GM19193 (cell line): ENCODE measurements at regions not wholly inside any gene's neighbourhood (a gene's known extent, or its start where the extent isn't known, plus 50 kb on each side); places are given as distances from the start of the nearest gene placed in this dataset.

Source experiments
- POLR2A ChIP-seq: IDR thresholded peaks from 4 replicates; pipeline ENCODE4 v1.6.1; 2011; ENCODE audit not compliant: insufficient read depth, insufficient read length; ENCODE audit errors: extremely low read depth

DNA sequence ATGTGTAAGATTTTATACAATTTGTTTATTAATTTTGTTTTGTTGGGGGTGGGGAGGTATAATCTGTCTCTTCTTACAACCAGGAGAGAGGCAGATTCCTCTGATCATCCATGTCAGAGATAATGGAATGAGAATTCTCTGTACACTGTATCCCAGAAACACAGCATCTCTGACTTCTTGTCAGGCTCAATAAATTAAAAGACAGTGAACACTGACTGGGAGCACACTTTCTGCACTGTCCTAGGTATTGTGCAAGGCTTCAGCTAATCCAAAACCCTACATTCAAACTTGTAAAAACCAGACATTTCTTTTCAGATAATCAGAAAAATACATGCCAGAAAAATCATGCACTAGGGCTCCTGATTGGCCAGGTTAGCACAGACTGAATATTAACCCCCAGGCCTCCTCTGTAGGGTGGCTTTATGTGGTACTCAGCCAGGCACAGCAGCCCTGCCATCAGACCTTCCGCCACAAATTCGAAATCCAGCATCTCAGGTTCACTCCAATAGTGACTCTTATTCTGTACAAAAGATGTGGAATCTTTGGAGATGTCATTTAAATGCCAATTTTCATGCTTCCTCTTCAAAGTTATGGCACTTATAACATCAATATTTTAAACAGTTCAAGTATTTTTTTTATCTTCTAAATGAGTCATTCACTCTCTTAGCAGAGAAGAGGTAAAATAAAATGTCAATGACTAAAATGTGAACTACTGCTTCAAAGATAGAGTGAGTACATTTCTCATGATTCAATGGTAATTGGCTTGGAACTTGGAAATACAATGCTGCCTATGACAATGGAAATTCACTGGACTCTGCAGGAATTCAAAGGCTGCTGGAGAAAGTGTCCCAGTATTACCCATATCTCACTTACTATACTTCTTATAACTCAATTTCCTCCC, 211.5 kb downstream of the KLF12 start:
- no peak for TF ChIP-seq POLR2A

DNA sequence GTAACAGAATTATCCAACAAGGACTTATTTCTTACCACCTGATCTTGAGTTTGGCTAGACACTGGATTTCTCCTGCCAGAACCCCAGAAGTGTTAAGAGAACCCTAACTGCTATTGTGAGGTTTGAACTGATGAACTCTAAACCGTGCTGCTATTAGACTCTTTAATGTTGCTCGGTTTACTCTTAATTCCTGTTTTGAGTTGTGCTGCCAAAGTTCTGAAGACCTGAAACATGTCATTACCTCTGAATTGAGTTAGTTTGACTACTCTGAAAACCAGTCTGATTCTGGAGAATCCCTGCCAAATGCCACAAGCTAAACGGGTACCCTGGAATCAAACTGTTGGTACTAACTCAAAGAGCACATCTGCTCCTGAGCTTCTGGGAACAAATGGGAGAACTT, 215.5 kb downstream of the KLF12 start:
- TF ChIP-seq POLR2A: no peak

DNA sequence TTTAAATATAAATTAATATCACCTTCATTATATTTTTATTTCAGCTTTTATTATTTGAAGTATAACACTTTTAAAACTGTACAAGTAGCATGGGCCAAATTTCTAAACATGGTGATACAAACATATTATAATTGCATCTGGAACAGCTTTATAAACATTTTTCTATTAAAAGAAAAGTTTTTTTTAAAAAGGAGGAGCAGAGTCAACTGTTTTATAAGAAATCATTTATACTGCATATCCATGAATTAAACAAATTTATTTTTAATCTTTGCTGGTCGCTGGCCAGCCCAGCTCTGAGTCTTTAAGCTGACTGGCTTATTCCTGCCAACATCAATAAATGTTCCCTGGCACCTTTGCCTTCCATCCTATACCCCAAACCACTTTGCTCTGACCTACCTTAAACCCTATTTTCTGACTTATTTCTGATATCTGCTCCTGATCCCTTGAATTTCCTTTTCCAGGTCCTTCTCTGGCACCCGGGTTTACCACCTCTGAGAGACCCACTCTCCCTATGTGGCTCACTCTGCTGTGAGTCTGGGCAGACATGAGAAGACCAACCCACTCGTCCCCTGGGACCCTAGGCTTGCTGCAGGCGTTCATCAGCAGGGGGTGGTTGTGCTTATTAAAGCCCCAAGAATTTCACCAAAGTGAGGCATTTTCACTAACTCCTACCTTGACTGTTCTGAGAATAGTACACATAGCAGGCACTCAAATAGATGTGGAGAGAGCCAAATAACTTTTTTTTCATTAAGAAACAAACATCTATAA, 220.3 kb downstream of the KLF12 start:
- no peak for TF ChIP-seq POLR2A

DNA sequence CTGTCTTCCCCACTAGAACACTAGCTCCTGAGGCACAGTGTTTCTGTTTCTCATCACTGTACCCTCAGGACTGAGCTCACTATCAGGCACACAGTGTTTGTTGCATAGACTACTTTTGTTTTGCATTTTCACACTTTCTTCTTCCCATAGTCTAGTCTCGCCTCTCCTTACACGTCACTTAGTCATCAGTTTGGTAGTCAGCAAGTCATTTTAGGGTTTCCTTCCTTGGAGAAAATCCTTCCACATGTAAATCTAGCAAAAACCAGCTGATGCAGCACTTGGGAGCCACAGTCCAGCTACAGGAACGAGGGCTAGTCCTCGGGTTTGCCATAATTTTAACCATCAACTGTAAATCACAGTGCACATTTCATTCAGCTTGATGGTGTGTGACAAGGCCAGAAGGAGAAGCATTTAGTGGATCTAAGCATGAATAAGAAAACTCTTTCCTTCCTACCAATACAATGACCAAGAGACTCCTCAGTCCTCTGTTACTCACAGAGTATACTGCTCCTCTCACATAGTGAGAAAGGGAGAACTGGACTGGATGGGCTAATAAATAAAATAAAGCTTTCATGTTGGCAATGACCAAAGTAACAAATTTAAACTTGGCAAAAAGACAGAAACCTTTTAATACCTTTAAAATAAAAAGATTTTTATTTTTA, 221.0 kb downstream of the KLF12 start:
- no peak for TF ChIP-seq POLR2A

DNA sequence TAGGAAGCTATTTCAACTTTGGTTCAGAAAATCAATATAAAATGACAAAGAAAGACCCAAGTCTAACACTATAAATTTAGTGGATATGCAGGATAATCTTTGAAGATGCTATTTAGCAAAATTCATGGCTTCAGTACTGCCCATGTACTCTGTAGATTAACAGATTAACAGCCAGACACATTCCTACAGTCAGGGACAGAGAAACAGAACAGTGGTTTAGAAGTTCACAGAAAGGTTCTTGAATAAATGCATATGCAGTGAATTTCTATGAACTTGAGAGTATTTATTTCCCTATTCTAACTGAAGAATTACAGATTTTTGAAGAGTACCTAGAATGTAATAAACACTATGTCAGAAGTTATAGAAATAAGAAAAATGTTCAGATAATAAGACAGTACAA, 222.8 kb downstream of the KLF12 start:
- no peak for TF ChIP-seq POLR2A

DNA sequence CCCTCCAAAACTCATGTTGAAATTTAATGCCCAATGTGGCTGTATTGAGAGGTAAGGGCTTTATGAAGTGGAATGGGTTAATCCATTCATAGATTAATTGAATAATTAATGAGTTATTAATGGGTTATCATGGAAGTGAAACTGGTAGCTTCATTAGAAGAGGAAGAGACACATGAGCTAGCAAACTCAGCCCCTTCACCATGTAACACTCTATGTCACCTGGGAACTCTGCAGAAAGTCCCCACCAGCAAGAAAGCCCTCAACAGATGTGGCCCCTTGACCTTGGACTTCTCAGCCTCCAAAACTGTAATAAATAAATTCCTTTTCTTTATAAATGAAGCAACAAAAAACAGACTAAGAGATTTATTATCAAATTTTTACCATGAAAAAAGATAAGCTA, 223.5 kb downstream of the KLF12 start:
- TF ChIP-seq POLR2A: no peak

DNA sequence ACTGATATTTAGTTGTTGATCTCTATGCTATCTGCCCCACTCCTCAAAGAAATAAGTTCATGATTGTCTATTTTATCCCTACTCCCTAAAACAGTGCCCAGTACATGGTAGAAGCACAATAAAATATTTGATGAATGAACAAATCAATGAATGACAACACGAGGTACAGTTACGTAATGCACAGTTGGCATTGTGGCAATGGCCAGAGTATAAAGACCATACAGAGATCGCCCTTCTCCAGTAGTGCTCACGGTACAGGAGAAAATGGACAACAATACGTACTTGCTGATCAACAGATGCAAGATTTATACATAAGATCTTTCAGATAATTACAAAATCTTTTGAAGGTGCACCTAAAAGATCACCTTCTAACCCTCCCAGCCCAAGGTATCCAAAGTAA, 225.4 kb downstream of the KLF12 start:
- no peak for TF ChIP-seq POLR2A

DNA sequence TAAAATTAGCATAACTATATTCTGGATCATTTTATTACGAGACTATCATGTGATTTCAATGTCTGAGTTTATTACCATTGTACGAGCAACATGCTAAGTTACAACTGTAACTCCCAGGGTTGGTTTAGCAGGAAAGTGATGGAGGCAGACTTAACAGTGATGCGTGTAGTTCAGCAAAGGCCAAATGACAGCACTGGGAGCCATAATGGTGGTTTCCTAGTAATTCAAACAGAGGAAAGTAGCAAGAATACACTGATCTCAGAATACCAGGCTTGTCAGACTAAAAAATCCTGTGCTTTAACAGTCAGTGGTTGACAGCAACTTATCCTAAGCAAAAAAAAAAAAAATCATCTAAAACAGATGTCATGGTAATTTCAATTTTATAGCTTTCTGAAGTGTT, 229.6 kb downstream of the KLF12 start:
- TF ChIP-seq POLR2A: no peak

DNA sequence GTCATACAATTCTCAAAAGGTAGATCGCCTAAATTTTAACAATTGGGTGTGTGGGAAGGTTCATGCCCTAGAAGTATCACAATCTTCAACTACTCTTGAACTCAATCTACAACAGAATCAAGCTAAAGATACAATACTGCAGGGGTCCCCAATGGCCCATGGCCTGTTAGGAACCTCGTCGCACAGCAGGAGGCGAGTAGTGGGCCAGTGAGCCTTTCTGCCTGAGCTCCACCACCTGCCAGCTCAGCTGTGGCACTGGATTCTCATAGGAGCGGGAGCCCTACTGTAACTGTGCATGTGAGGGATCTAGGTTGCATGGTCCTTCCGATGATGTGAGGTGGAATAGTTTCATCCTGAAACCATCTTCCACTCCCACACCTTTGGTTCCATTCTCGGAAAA, 230.6 kb downstream of the KLF12 start:
- no peak for TF ChIP-seq POLR2A

DNA sequence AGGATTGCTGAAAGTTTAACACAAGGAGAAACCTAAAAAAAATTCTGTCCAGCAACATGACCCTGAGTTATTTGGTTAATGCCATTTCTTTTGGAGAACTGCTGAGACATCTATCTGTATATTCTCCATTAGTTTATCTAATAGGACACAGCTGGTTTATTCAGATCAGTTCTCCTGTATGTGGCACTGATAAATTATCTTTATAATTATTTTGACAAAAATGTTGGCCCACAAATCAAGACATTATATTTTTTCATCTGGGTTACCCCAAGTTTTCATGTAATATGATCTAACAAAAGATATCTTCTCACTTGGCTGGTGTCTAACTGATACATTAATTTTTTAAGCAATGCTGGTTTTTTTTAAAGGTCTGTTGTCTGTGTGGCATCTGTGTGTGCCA, 231.4 kb downstream of the KLF12 start:
- TF ChIP-seq POLR2A: no peak

DNA sequence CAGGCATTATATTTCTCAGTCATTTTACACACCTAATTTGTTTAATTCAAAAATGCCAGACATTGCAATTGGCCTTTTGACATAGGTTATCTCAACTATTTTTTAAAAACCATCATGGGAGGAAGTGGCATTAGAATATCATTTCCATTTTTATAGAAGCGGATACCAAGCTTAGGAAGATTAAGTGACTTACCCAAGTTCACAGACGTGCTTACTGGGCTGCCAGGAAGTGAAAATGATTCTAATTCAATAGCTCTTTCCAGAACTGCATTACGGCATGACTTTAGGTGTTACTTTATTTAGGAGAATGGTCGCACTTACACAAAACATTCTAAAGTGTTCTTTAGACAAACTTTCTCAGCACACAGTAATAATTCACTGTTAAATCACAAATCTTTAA, 231.9 kb downstream of the KLF12 start:
- TF ChIP-seq POLR2A: no peak

DNA sequence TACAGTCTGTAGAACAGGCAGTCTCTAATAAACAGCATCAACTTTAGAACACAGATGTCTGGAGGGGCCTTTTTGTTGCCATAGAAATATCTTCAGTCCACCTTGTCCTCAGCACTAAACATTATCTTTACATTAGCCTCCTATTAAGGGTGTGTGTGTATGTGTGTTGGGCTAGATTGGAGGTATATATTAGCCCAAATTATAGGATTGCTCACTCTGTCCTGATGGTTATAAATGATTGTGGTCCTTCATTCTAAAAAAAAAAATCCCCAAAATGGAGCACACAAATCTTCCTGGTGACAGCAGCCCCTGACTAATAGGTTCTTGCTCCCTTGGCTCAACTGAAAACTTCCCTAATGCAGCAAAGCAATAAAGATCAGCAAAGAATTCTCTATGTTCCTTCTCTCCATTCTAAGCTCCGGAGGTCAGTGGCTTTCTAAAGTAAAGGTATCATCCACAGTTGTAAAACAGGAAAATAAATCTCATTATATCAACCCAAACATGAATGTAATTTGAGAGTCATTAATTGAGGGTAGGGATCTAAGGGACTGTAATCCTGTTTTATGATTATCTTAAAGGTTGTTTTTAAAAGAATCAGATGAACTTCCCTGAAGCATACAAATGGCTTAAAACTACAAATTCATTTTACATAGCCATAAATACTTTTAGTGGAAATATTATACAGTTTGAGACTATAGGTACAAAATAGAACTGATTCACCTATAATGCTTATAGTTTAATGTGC, 232.7 kb downstream of the KLF12 start:
- no peak for TF ChIP-seq POLR2A

DNA sequence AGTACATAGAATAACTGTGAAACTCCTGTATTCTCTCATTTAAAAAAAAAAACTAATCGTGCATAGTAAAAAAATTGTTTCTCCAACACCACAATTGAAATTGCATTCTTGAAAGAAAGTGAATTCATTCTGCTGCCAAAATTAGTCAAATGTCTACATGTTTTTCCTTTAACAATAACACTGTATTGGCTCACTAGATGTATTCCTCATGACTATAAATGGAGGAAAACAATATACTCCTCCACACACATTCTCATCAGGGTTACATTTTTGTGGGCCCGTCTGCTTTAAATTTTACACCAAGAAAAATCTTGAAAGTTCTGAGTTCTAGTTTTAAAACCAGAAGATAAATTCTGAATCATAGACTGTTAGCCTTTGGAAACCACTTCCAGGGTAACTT, 233.6 kb downstream of the KLF12 start:
- TF ChIP-seq POLR2A: no peak

DNA sequence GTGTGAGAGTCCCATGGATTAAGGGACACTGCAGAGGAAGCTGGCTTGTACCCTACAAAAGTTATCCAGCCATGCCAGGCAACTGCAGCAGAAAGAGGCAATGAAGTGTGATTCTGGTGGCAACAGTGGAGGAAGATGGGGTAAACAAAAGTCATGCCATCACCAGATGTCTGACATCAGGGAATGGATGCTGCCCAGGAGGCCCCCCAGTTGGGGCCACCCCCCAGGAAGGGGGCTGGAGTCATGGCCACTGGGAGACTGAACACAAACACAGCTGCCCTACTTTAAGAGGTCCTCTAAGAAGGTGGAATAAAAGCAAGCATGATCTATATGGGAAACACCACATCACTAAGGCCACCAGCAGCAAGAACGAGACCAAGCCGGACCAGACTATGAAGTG, 235.3 kb downstream of the KLF12 start:
- TF ChIP-seq POLR2A: no peak

DNA sequence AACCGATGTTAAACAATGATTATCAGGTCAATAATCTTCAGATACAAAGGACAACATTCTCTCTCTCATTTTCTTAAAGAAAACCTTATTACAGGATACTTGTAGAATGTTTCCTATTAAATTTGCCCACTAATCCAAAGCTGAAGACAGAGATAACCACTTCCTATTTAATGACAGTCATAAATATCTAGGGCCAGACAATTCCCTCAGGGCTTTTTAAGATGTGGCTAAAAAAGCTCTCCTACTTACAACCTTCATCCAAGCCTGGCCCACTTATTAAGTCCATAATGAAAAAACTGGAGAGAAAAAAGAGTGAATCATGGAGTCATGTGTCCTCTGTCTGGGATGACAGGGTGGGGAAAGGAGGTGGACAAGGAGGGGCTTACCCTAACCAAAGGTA, 235.9 kb downstream of the KLF12 start:
- no peak for TF ChIP-seq POLR2A
